Body of pancreas (tissue), 4 donors: ENCODE measurements at regions not wholly inside any gene's neighbourhood (a gene's known extent, or its start where the extent isn't known, plus 50 kb on each side); places are given as distances from the start of the nearest gene placed in this dataset.

Experiments used
- ATAC-seq: fragments of 150-250 bp; one replicate; pipeline ENCODE4 v1.9.1; 2016
- DNase-seq, 4 donors: peaks; one replicate each; pipeline ENCODE4 v3.0.0-alpha.2; 2019
- H3K27ac ChIP-seq, 4 donors: fragments of 200-600 bp; sonication (generic); 1 replicate in 3 of 4; 2 replicates in 1 of 4; pipeline versions ENCODE4 v1.5.1 to v1.6.1; 2016 to 2019; ENCODE audit warnings: mild to moderate bottlenecking in 1 of 4, mixed read lengths in 1 of 4, moderate library complexity in 1 of 4
- H3K27me3 ChIP-seq, 2 donors: fragments of 200-600 bp; sonication (generic); one replicate each; pipeline ENCODE4 v1.6.0; 2016; ENCODE audit warnings: mild to moderate bottlenecking in 1 of 2
- H3K36me3 ChIP-seq, 2 donors: fragments of 200-600 bp; sonication (generic); replicated peaks in 1 of 2; 2 replicates each; pipeline ENCODE4 v1.5.1; 2016; ENCODE audit warnings: low read depth in 2 of 2; ENCODE audit not compliant: insufficient read depth in 1 of 2
- H3K4me1 ChIP-seq: fragments of 200-600 bp; sonication (generic); one replicate; pipeline ENCODE4 v1.6.0; 2016
- H3K4me3 ChIP-seq, 2 donors: fragments of 200-600 bp; sonication (generic); 1 replicate in 1 of 2; 2 replicates in 1 of 2; pipeline ENCODE4 v1.5.1; 2016 to 2019
- H3K9me3 ChIP-seq, 3 donors: fragments of 200-600 bp; sonication (generic); 1 replicate in 2 of 3; 2 replicates in 1 of 3; pipeline ENCODE4 v1.5.1; 2016
- POLR2A ChIP-seq, 3 donors: fragments of 450-650 bp; IDR thresholded peaks; one replicate each; pipeline ENCODE4 v1.6.1; 2016; ENCODE audit warnings: antibody characterized with exemption in 3 of 3, mild to moderate bottlenecking in 2 of 3
- WGBS, 2 donors: methylation state at CpG; one replicate each; pipeline ENCODE4 v1.1.5; 2017; 5-methylcytosine and 5-hydroxymethylcytosine counted together
- intact Hi-C: fragments of 100-400 bp; cut with DNase I; formaldehyde crosslinking; loops from one replicate; pipeline ENCODE4 v1.15.1; 2023
- TF ChIP-seq, protein P1 (sequence below), 7 experiments: fragments of 450-650 bp in 4 of 7; fragments of 200-600 bp in 3 of 7; sonication (generic) in 3 of 7; IDR thresholded peaks; one replicate each; pipeline ENCODE4 v1.5.1; 2016 to 2019; ENCODE audit warnings: antibody characterized with exemption in 7 of 7

- WGBS, 2 donors, result 84% methylated on average over 5 of the region's 5 CpGs
- intact Hi-C loops, result no loop called here
- H3K9me3 ChIP-seq, result no peaks in the 10 kb centered on the region
- ATAC-seq (no peak), DNase-seq (no peak)
- H3K27ac ChIP-seq, result no peak overlapping the region
- TF ChIP-seq, protein P1, sequence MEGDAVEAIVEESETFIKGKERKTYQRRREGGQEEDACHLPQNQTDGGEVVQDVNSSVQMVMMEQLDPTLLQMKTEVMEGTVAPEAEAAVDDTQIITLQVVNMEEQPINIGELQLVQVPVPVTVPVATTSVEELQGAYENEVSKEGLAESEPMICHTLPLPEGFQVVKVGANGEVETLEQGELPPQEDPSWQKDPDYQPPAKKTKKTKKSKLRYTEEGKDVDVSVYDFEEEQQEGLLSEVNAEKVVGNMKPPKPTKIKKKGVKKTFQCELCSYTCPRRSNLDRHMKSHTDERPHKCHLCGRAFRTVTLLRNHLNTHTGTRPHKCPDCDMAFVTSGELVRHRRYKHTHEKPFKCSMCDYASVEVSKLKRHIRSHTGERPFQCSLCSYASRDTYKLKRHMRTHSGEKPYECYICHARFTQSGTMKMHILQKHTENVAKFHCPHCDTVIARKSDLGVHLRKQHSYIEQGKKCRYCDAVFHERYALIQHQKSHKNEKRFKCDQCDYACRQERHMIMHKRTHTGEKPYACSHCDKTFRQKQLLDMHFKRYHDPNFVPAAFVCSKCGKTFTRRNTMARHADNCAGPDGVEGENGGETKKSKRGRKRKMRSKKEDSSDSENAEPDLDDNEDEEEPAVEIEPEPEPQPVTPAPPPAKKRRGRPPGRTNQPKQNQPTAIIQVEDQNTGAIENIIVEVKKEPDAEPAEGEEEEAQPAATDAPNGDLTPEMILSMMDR (IDR thresholded peaks at IDR 0.05), result no peak
- TF ChIP-seq POLR2A (IDR thresholded peaks at IDR 0.05), result no peak
- H3K36me3 ChIP-seq, result no peaks in the 10 kb centered on the region
- no peaks in the 10 kb centered on the region for H3K27me3 ChIP-seq
- no peak overlapping the region for H3K4me3 ChIP-seq
- peaks cover 20% of the 10 kb centered on the region for H3K4me1 ChIP-seq
Observed at GRCh38 chr2:47315475-47315874, 53.6 kb upstream of the EPCAM start.

- no peaks in the 10 kb centered on the region for H3K27me3 ChIP-seq
- no peaks in the 10 kb centered on the region for H3K36me3 ChIP-seq
- intact Hi-C loops, result no loop called here
- no peak for DNase-seq
- WGBS, 2 donors, result 69 to 88% methylated on average over 2 of the region's 2 CpGs
- H3K4me1 ChIP-seq, result peaks cover 27% of the 10 kb centered on the region
- H3K27ac ChIP-seq, result no peak overlapping the region
- no peaks in the 10 kb centered on the region for H3K9me3 ChIP-seq
- no peak for TF ChIP-seq POLR2A (IDR thresholded peaks at IDR 0.05)
- TF ChIP-seq, protein P1 (IDR thresholded peaks at IDR 0.05), result no peak
- no peak overlapping the region for H3K4me3 ChIP-seq
- no peak for ATAC-seq
Observed at GRCh38 chr2:47313728-47314127, 55.4 kb upstream of the EPCAM start.

- H3K27ac ChIP-seq, result peak overlapping the region in 2 of 4 donors; percentile 2 to 76
- WGBS, 2 donors, result 38 to 47% methylated on average over 6 of the region's 6 CpGs
- ATAC-seq, result no peak
- no peak overlapping the region for H3K4me3 ChIP-seq
- intact Hi-C loops, result no loop called here
- H3K36me3 ChIP-seq, result no peaks in the 10 kb centered on the region
- peaks cover 27% of the 10 kb centered on the region for H3K4me1 ChIP-seq
- no peaks in the 10 kb centered on the region for H3K9me3 ChIP-seq
- TF ChIP-seq POLR2A (IDR thresholded peaks at IDR 0.05), result no peak
- TF ChIP-seq, protein P1 (IDR thresholded peaks at IDR 0.05), result no peak
- no peaks in the 10 kb centered on the region for H3K27me3 ChIP-seq
- DNase-seq, result peak in 3 of 4 donors; percentile 36 to 60 (median 43)
Observed at GRCh38 chr2:47313141-47313691, 55.9 kb upstream of the EPCAM start.

- 77 to 80% methylated on average over 1 of the region's 1 CpG for WGBS, 2 donors
- no peak for DNase-seq
- intact Hi-C loops, result no loop called here
- Histone ChIP-seq H3K4me3 (no peak overlapping the region), H3K27me3 (no peaks in the 10 kb centered on the region), H3K9me3 (no peaks in the 10 kb centered on the region), H3K36me3 (no peaks in the 10 kb centered on the region), H3K27ac (peak overlapping the region in 2 of 4 donors; percentile 76 to 80), H3K4me1 (peaks cover 27% of the 10 kb centered on the region)
- ATAC-seq, result no peak
- no peak for TF ChIP-seq POLR2A (IDR thresholded peaks at IDR 0.05)
- TF ChIP-seq, protein P1 (IDR thresholded peaks at IDR 0.05), result no peak
Observed at GRCh38 chr2:47312491-47312850, 56.6 kb upstream of the EPCAM start.

- peaks cover 27% of the 10 kb centered on the region for H3K4me1 ChIP-seq
- no peaks in the 10 kb centered on the region for H3K27me3 ChIP-seq
- WGBS, 2 donors, result 85% methylated on average over 7 of the region's 7 CpGs
- H3K36me3 ChIP-seq, result no peaks in the 10 kb centered on the region
- peak overlapping the region; percentile 63 to 80 (median 75) for H3K27ac ChIP-seq
- ATAC-seq (no peak), DNase-seq (no peak)
- no peak overlapping the region for H3K4me3 ChIP-seq
- H3K9me3 ChIP-seq, result no peaks in the 10 kb centered on the region
- intact Hi-C loops, result no loop called here
- TF ChIP-seq, protein P1 (IDR thresholded peaks at IDR 0.05), result no peak
- no peak for TF ChIP-seq POLR2A (IDR thresholded peaks at IDR 0.05)
Observed at GRCh38 chr2:47311764-47312490, 57.2 kb upstream of the EPCAM start.
